Fibroblast of skin of left quadriceps (primary cell): ENCODE measurements at regions not wholly inside any gene's neighbourhood (a gene's known extent, or its start where the extent isn't known, plus 50 kb on each side); places are given as distances from the start of the nearest gene placed in this dataset.
"Not testable (repeated sequence)": the region's sequence is repeated elsewhere in the genome, so short reads cannot be mapped to it uniquely, and the experiment has no call there.

ENCODE experiments used
- DNase-seq, 2 experiments: peaks; one replicate each; pipeline ENCODE4 v3.0.0-alpha.2; 2013; ENCODE audit warnings: low read depth in 2 of 2

- no peak for DNase-seq
Measured at GRCh38 chr9:73054091-73054490, 97.6 kb upstream of the ANXA1 start.

DNA sequence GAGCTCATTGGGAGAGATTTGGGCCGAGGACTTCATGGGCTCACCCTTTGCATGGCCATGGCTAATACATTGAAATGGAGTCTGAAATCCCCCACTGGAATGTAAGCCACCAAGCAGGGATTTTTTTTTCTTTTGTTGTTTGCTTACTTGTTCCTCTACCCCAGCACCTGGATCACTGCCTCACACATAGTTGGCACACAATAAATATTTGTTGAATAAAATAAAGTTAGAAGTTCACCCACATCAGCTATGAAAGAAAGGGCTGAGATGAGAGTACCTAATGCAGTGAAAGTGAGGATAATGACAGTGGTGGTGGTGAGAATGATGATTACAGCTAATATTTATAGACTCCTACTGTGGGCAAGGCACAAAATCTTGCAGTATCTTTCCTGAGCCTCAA, 98.1 kb upstream of the ANXA1 start:
- DNase-seq: no peak

DNA sequence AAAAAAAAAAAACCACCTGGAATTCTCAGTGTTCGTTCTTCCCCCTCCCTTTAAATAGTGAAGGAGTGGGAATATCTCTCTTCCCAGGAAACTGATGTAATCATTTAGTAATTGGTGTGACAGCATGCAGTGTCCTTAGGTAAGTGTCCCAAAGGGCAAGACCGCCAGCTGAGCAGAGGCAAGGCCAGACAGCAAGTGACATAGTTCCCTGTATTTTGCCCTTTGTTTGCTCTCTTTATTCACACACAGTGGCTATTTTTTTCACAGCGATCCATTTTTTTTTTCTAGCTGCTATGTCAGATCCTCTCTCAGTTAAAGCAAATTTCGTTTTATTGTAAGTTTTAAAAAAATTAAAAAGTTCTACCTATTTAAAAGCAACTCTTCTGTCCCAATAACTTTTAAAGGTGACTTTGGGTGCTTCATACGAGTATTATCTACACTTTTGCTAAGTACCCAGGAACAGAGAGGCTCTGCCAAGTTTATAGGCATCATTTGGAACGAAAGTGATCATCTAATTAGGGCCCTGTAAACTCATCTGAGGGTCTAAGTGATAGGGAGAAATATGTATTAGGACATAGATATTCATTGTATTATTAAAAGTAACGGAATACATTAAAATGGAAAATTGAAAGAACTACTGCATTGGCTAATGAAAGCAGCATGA, 98.2 kb upstream of the ALDH1A1 start:
- no peak for DNase-seq

- peak; percentile 10 to 23 for DNase-seq
Measured at GRCh38 chr9:73050065-73050816, 97.4 kb upstream of the ALDH1A1 start.

- no peak for DNase-seq
Measured at GRCh38 chr9:73049280-73049679, 96.4 kb upstream of the ALDH1A1 start.

- no peak for DNase-seq
Measured at GRCh38 chr9:73046769-73047168, 93.9 kb upstream of the ALDH1A1 start.

DNA sequence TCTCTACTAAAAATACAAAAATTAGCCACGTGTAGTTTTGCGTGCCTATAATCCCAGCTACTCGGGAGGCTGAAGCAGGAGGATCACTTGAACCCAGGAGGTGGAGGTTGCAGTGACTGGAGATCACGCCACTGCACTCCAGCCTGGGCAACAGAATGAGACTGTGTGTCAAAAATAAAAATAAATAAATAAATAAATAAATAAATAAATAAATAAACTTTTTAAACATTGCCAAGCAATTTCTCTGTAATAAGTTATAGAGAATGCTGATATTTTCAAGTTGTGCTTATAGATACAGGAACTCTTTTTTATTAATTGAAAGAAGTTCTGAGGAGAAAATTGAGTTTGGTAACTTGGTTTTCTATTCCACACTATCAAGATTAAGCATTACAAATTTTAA, 91.9 kb upstream of the ALDH1A1 start:
- not testable (repeated sequence) for DNase-seq

GRCh38 chr9:73042155-73042554, 89.3 kb upstream of the ALDH1A1 start:
- no peak for DNase-seq

DNA sequence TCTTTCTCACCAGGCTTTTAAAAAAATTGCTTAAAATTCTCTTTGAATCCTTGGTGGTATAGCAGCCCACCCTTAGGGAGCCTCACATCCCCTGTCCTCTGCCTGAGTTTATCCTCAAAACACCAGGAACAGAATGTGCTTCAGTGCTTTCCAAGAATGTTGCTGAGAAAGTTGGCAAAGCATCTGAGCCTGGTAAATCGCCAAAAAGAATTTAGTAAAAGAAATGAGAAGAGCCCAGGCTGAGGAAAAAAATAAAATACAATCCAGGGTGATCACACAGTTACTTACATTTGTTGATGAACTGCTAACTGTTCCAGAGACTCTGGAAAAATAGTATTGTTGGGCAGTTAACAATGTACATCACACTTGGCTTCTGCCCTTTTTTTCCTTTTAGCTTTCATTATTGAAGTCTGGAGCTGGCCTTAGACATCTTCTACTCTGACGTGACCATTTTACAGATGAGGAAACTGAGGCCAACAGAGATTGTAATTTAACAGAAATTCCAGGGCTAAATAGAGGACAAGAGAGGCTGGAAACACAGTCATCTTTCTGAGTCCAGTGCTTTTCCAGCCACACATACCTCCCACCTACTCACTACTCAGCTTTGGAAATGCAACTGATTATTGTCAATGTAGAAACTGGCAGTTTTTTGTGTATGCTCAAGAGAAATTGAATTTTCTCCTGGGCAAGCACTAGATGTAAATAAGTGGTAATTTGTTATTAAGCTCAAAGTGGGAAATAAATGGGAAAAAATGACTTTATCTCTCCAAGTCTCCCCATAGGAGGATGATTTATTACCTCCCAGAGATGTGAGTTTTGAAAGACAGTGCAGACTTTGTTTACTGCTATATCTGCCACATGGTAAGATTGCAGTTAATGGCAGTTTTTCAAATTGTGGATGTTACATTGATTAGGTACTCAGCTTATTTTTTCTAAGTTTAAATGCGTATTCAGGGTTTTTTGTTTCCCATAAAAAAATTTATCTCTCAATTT, 86.7 kb upstream of the ALDH1A1 start:
- DNase-seq: peak; percentile 18 to 20

GRCh38 chr9:73038613-73039012, 85.8 kb upstream of the ALDH1A1 start:
- no peak for DNase-seq

GRCh38 chr9:73038089-73038509, 85.2 kb upstream of the ALDH1A1 start:
- DNase-seq: no peak

DNA sequence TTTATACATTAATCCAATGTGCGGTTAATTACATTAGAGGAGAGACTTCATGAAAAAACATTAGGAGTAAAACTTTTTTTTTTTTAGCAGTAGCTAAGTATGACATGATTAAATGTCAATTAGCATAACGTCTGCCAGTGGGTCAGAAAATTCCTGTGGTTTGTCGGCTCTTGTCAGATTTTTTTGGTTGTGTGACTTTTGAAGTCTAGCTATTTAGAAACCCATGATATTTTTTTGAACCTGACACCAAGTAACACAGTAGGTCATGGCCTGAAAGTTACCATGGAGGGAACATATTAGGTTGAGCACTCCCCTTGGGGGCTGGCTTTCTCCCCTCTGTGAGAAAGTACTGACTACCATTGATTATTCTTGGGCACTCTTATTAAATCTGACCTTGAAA, 84.8 kb upstream of the ALDH1A1 start:
- no peak for DNase-seq

GRCh38 chr9:73034962-73035361, 82.1 kb upstream of the ALDH1A1 start:
- no peak for DNase-seq

DNA sequence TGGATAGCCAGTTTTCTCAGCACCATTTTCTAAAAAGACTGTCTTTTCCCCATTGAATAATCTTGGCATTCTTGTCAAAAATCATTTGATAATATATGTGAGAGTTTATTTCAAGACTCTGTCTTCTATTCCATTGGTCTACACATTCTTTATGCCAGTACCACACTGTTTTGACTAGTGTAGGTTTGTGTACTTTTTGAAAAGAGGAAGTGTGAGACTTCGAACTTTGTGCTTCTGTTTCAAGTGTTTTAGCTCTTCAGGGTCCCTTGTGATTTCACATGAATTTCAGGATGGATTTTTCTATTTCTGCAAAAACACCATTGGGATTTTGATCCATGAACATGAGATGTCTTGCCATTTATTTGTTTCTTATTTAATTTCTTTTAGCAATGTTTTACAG, 78.5 kb upstream of the ALDH1A1 start:
- DNase-seq: no peak

GRCh38 chr9:73030370-73031030, 77.6 kb upstream of the ALDH1A1 start:
- DNase-seq: no peak

DNA sequence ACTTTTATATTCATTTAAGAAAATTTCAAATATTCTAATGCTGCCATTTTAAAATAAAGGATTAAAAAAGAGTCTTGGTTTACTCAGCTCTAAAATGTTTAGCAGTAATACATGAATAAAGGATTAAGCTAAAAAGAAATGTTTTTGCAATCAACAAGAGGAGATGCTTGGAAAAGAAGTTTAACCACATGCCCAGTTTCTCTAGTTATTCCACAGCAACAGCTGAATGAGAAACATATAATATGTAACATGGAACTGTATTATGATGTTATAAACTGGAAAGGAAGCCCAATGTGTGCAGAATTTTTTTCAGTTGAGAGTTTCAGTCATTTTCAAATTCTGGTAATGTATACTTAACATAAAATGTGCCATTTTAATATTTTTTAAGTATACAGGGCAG, 76.5 kb upstream of the ALDH1A1 start:
- no peak for DNase-seq

DNA sequence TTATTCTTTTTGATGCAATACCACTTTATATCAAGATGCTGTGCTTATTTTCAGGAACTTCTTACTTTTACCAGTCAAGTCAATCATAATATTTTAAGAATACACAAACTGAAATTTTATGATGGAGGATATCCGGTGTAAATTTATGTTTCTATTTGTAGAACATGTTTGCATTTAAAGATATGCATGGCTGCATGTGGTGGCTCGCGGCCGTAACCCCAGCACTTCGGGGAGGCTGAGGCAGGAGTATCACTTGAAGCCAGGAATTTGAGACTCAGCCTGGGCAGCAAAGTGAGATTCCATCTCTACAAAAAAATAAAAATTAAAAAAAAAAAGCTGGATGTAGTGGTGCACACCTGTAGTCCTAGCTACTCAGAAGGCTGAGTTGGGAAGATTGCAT, 73.5 kb upstream of the ALDH1A1 start:
- no peak for DNase-seq

DNA sequence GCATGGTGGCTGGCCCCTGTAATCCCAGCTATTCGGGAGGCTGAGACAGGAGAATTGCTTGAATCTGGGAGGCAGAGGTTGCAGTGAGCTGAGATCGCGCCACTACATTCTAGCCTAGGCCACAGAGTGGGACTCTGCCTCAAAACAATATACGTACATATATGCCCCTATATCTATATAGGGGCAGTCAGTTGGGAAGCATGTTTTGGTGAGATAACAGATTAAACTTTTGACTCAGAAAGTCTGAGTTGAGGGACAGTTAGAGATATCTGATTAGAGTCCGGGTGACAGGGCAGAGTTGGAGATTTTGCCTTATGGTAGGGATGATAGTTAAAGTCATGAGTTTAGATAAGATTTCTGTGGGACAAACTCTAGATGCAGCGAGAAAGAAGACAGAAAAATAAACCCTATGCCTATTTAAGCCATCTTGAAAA, 71.8 kb upstream of the ALDH1A1 start:
- no peak for DNase-seq

- DNase-seq: peak in 1 of 2 experiments; percentile 25
Measured at GRCh38 chr9:73023025-73023541, 70.2 kb upstream of the ALDH1A1 start.

- no peak for DNase-seq
Measured at GRCh38 chr9:73022353-73022752, 69.5 kb upstream of the ALDH1A1 start.

- DNase-seq: no peak
Measured at GRCh38 chr9:73020877-73021276, 68.0 kb upstream of the ALDH1A1 start.
